Keratinocyte (primary cell): ENCODE measurements at regions not wholly inside any gene's neighbourhood (a gene's known extent, or its start where the extent isn't known, plus 50 kb on each side); places are given as distances from the start of the nearest gene placed in this dataset.

Experiments used
- EZH2 ChIP-seq: IDR thresholded peaks from one replicate; pipeline ENCODE4 v1.6.1; 2012; ENCODE audit warnings: inconsistent platforms, mild to moderate bottlenecking, low read length, moderate library complexity
- TF ChIP-seq, protein P1 (sequence below), 3 experiments: IDR thresholded peaks in 1 of 3; conservative IDR thresholded peaks in 1 of 3; optimal IDR thresholded peaks in 1 of 3; 2 replicates in 2 of 3; 3 replicates in 1 of 3; pipeline versions ENCODE3 to v1.5.1; 2011; ENCODE audit warnings: low read length in 3 of 3, mild to moderate bottlenecking in 3 of 3, moderate library complexity in 2 of 3, control low read depth in 1 of 3, inconsistent platforms in 1 of 3; ENCODE audit not compliant: insufficient read depth in 2 of 3; ENCODE audit errors: extremely low read depth in 1 of 3

GRCh38 chr12:13471471-13471870 lies 274.9 kb downstream of the EMP1 start:
- TF ChIP-seq, protein P1, sequence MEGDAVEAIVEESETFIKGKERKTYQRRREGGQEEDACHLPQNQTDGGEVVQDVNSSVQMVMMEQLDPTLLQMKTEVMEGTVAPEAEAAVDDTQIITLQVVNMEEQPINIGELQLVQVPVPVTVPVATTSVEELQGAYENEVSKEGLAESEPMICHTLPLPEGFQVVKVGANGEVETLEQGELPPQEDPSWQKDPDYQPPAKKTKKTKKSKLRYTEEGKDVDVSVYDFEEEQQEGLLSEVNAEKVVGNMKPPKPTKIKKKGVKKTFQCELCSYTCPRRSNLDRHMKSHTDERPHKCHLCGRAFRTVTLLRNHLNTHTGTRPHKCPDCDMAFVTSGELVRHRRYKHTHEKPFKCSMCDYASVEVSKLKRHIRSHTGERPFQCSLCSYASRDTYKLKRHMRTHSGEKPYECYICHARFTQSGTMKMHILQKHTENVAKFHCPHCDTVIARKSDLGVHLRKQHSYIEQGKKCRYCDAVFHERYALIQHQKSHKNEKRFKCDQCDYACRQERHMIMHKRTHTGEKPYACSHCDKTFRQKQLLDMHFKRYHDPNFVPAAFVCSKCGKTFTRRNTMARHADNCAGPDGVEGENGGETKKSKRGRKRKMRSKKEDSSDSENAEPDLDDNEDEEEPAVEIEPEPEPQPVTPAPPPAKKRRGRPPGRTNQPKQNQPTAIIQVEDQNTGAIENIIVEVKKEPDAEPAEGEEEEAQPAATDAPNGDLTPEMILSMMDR (optimal IDR thresholded peaks at IDR 0.05 in 1 of 3, IDR thresholded peaks at IDR 0.05 in 1 of 3, conservative IDR thresholded peaks at IDR 0.05 in 1 of 3; ENCODE audit: extremely low read depth in 1 of 3, insufficient read depth in 2 of 3, low read length in 3 of 3) = no peak
- TF ChIP-seq EZH2 = no peak
